ENCODE measurements at regions not wholly inside any gene's neighbourhood (a gene's known extent, or its start where the extent isn't known, plus 50 kb on each side); places are given as distances from the start of the nearest gene placed in this dataset.

GRCh38 chr22:48548391-48548790 lies 1279.3 kb downstream of the BRD1 start:
- no peak for DNase-seq

GRCh38 chr22:48547971-48548370 lies 1279.7 kb downstream of the BRD1 start:
- no peak for DNase-seq

- DNase-seq, result no peak
Measured at GRCh38 chr22:48546653-48547424, 1280.8 kb downstream of the BRD1 start.

- DNase-seq, result no peak
Measured at GRCh38 chr22:48545987-48546386, 1281.7 kb downstream of the BRD1 start.

GRCh38 chr22:48541401-48542098 lies 1286.1 kb downstream of the BRD1 start:
- DNase-seq, result no peak

- DNase-seq, result no peak
Measured at GRCh38 chr22:48539261-48539660, 1288.4 kb downstream of the BRD1 start.

- no peak for DNase-seq
Measured at GRCh38 chr22:48538291-48538820, 1289.3 kb downstream of the BRD1 start.

GRCh38 chr22:48537343-48537680 lies 1290.4 kb downstream of the BRD1 start:
- peak in 1 of 2 experiments; percentile 73 for DNase-seq

- DNase-seq, result peak; percentile 21 to 73
Measured at GRCh38 chr22:48536541-48537342, 1290.9 kb downstream of the BRD1 start.

- peak in 1 of 2 experiments; percentile 58 for DNase-seq
Measured at GRCh38 chr22:48535868-48536540, 1291.7 kb downstream of the BRD1 start.

GRCh38 chr22:48534395-48534958 lies 1293.2 kb downstream of the BRD1 start:
- DNase-seq, result no peak

- DNase-seq, result no peak
Measured at GRCh38 chr22:48532986-48533385, 1294.7 kb downstream of the BRD1 start.

- no peak for DNase-seq
Measured at GRCh38 chr22:48531761-48532435, 1295.8 kb downstream of the BRD1 start.

- DNase-seq, result no peak
Measured at GRCh38 chr22:48531108-48531507, 1296.6 kb downstream of the BRD1 start.

GRCh38 chr22:48530666-48531065 lies 1297.0 kb downstream of the BRD1 start:
- DNase-seq, result no peak

GRCh38 chr22:48528221-48528915 lies 1299.3 kb downstream of the BRD1 start:
- DNase-seq, result no peak

GRCh38 chr22:48523761-48524160 lies 1303.9 kb downstream of the BRD1 start:
- DNase-seq, result no peak

GRCh38 chr22:48523091-48523490 lies 1304.6 kb downstream of the BRD1 start:
- DNase-seq, result no peak

- DNase-seq, result no peak
Measured at GRCh38 chr22:48522271-48522670, 1305.4 kb downstream of the BRD1 start.

- no peak for DNase-seq
Measured at GRCh38 chr22:48520884-48521588, 1306.6 kb downstream of the BRD1 start.

GRCh38 chr22:48520207-48520606 lies 1307.5 kb downstream of the BRD1 start:
- DNase-seq, result no peak
